A172 (cell line): ENCODE measurements at regions not wholly inside any gene's neighbourhood (a gene's known extent, or its start where the extent isn't known, plus 50 kb on each side); places are given as distances from the start of the nearest gene placed in this dataset.

Experiments
- DNase-seq: peaks from one replicate; pipeline ENCODE4 v3.0.0-alpha.2; 2015; ENCODE audit warnings: low spot score

- DNase-seq = no peak
Observed at GRCh38 chr2:16412321-16413030, 253.2 kb downstream of the CYRIA start.

GRCh38 chr2:16411788-16412187 lies 253.8 kb downstream of the CYRIA start:
- no peak for DNase-seq

- DNase-seq = no peak
Observed at GRCh38 chr2:16409849-16410248, 255.8 kb downstream of the CYRIA start.

- DNase-seq = no peak
Observed at GRCh38 chr2:16409006-16409390, 256.6 kb downstream of the CYRIA start.

- no peak for DNase-seq
Observed at GRCh38 chr2:16408331-16409005, 257.2 kb downstream of the CYRIA start.

GRCh38 chr2:16407358-16407757 lies 258.3 kb downstream of the CYRIA start:
- DNase-seq = no peak

GRCh38 chr2:16406496-16407289 lies 258.9 kb downstream of the CYRIA start:
- no peak for DNase-seq

- no peak for DNase-seq
Observed at GRCh38 chr2:16405551-16405950, 260.1 kb downstream of the CYRIA start.

GRCh38 chr2:16404551-16405300 lies 260.9 kb downstream of the CYRIA start:
- no peak for DNase-seq

- no peak for DNase-seq
Observed at GRCh38 chr2:16404146-16404545, 261.5 kb downstream of the CYRIA start.

- no peak for DNase-seq
Observed at GRCh38 chr2:16402891-16403290, 262.7 kb downstream of the CYRIA start.

GRCh38 chr2:16401761-16402300 lies 263.8 kb downstream of the CYRIA start:
- DNase-seq = no peak

- no peak for DNase-seq
Observed at GRCh38 chr2:16400127-16400623, 265.5 kb downstream of the CYRIA start.

GRCh38 chr2:16398486-16399043 lies 267.1 kb downstream of the CYRIA start:
- no peak for DNase-seq

- DNase-seq = no peak
Observed at GRCh38 chr2:16397681-16398475, 267.8 kb downstream of the CYRIA start.

- no peak for DNase-seq
Observed at GRCh38 chr2:16396986-16397385, 268.6 kb downstream of the CYRIA start.

GRCh38 chr2:16396171-16396570 lies 269.5 kb downstream of the CYRIA start:
- no peak for DNase-seq

- DNase-seq = no peak
Observed at GRCh38 chr2:16395601-16396000, 270.0 kb downstream of the CYRIA start.

GRCh38 chr2:16394986-16395550 lies 270.6 kb downstream of the CYRIA start:
- no peak for DNase-seq
